ENCODE measurements at regions not wholly inside any gene's neighbourhood (a gene's known extent, or its start where the extent isn't known, plus 50 kb on each side); places are given as distances from the start of the nearest gene placed in this dataset.

- TF ChIP-seq POLR2AphosphoS5 (IDR thresholded peaks at IDR 0.05; ENCODE audit: low read depth, low read length): no peak
- no peak for TF ChIP-seq POLR2A (IDR thresholded peaks at IDR 0.05; ENCODE audit: low read depth, low read length)
- no peak for TF ChIP-seq TAF1 (IDR thresholded peaks at IDR 0.05; ENCODE audit: low read depth, low read length)
- no peak for TF ChIP-seq PAX5 (IDR thresholded peaks at IDR 0.05; ENCODE audit: insufficient read depth, low read length, severe bottlenecking)
Measured at GRCh38 chr7:94067506-94067905, 63.4 kb upstream of the BET1 start.

Data from GM12891 (cell line).